ENCODE measurements at regions not wholly inside any gene's neighbourhood (a gene's known extent, or its start where the extent isn't known, plus 50 kb on each side); places are given as distances from the start of the nearest gene placed in this dataset.

- Histone ChIP-seq H3K4me1 (ENCODE audit: insufficient read depth, poor library complexity, severe bottlenecking) (no peaks in the 10 kb centered on the region), H3K27ac (ENCODE audit: poor library complexity, severe bottlenecking) (no peak overlapping the region), H3K4me3 (ENCODE audit: severe bottlenecking) (no peak overlapping the region), H3K36me3 (ENCODE audit: low read depth) (no peaks in the 10 kb centered on the region), H3K9me3 (ENCODE audit: severe bottlenecking) (no peaks in the 10 kb centered on the region), H3K27me3 (ENCODE audit: insufficient read depth, poor library complexity, severe bottlenecking) (no peaks in the 10 kb centered on the region)
- DNase-seq (ENCODE audit: low spot score), result no peak
- TF ChIP-seq CTCF (IDR thresholded peaks at IDR 0.05; ENCODE audit: poor library complexity, severe bottlenecking), result no peak
- ATAC-seq (ENCODE audit: low read depth), result no peak
These were observed 65.8 kb upstream of the CHD1 start for GRCh38 chr5:98994611-98995010.

- Histone ChIP-seq H3K36me3 (ENCODE audit: low read depth) (no peaks in the 10 kb centered on the region), H3K4me3 (ENCODE audit: severe bottlenecking) (no peak overlapping the region), H3K9me3 (ENCODE audit: severe bottlenecking) (no peaks in the 10 kb centered on the region), H3K27ac (ENCODE audit: poor library complexity, severe bottlenecking) (no peak overlapping the region), H3K4me1 (ENCODE audit: insufficient read depth, poor library complexity, severe bottlenecking) (no peaks in the 10 kb centered on the region), H3K27me3 (ENCODE audit: insufficient read depth, poor library complexity, severe bottlenecking) (no peaks in the 10 kb centered on the region)
- DNase-seq (ENCODE audit: low spot score) (no peak), ATAC-seq (ENCODE audit: low read depth) (no peak)
- no peak for TF ChIP-seq CTCF (IDR thresholded peaks at IDR 0.05; ENCODE audit: poor library complexity, severe bottlenecking)
These were observed 64.7 kb upstream of the CHD1 start for GRCh38 chr5:98993512-98993911.

- Histone ChIP-seq H3K27ac (ENCODE audit: poor library complexity, severe bottlenecking) (no peak overlapping the region), H3K27me3 (ENCODE audit: insufficient read depth, poor library complexity, severe bottlenecking) (no peaks in the 10 kb centered on the region), H3K9me3 (ENCODE audit: severe bottlenecking) (no peaks in the 10 kb centered on the region), H3K4me3 (ENCODE audit: severe bottlenecking) (no peak overlapping the region), H3K4me1 (ENCODE audit: insufficient read depth, poor library complexity, severe bottlenecking) (no peaks in the 10 kb centered on the region), H3K36me3 (ENCODE audit: low read depth) (no peaks in the 10 kb centered on the region)
- no peak for TF ChIP-seq CTCF (IDR thresholded peaks at IDR 0.05; ENCODE audit: poor library complexity, severe bottlenecking)
- ATAC-seq (ENCODE audit: low read depth), result no peak
- no peak for DNase-seq (ENCODE audit: low spot score)
These were observed 63.7 kb upstream of the CHD1 start for GRCh38 chr5:98992552-98992951.

- Histone ChIP-seq H3K4me3 (ENCODE audit: severe bottlenecking) (no peak overlapping the region), H3K27ac (ENCODE audit: poor library complexity, severe bottlenecking) (no peak overlapping the region), H3K4me1 (ENCODE audit: insufficient read depth, poor library complexity, severe bottlenecking) (no peaks in the 10 kb centered on the region), H3K27me3 (ENCODE audit: insufficient read depth, poor library complexity, severe bottlenecking) (no peaks in the 10 kb centered on the region), H3K9me3 (ENCODE audit: severe bottlenecking) (no peaks in the 10 kb centered on the region), H3K36me3 (ENCODE audit: low read depth) (no peaks in the 10 kb centered on the region)
- no peak for ATAC-seq (ENCODE audit: low read depth)
- no peak for TF ChIP-seq CTCF (IDR thresholded peaks at IDR 0.05; ENCODE audit: poor library complexity, severe bottlenecking)
- DNase-seq (ENCODE audit: low spot score), result no peak
These were observed 60.9 kb upstream of the CHD1 start for GRCh38 chr5:98989727-98990126.

- no peak for TF ChIP-seq CTCF (IDR thresholded peaks at IDR 0.05; ENCODE audit: poor library complexity, severe bottlenecking)
- no peaks in the 10 kb centered on the region for H3K27me3 ChIP-seq (ENCODE audit: insufficient read depth, poor library complexity, severe bottlenecking)
- no peak overlapping the region for H3K27ac ChIP-seq (ENCODE audit: poor library complexity, severe bottlenecking)
- no peaks in the 10 kb centered on the region for H3K36me3 ChIP-seq (ENCODE audit: low read depth)
- ATAC-seq (ENCODE audit: low read depth) (no peak), DNase-seq (ENCODE audit: low spot score) (no peak)
- H3K9me3 ChIP-seq (ENCODE audit: severe bottlenecking), result no peaks in the 10 kb centered on the region
- H3K4me3 ChIP-seq (ENCODE audit: severe bottlenecking), result no peak overlapping the region
- peaks cover 7% of the 10 kb centered on the region for H3K4me1 ChIP-seq (ENCODE audit: insufficient read depth, poor library complexity, severe bottlenecking)
These were observed 57.8 kb upstream of the CHD1 start for GRCh38 chr5:98986587-98986986.
